ENCODE measurements at regions not wholly inside any gene's neighbourhood (a gene's known extent, or its start where the extent isn't known, plus 50 kb on each side); places are given as distances from the start of the nearest gene placed in this dataset.

DNA sequence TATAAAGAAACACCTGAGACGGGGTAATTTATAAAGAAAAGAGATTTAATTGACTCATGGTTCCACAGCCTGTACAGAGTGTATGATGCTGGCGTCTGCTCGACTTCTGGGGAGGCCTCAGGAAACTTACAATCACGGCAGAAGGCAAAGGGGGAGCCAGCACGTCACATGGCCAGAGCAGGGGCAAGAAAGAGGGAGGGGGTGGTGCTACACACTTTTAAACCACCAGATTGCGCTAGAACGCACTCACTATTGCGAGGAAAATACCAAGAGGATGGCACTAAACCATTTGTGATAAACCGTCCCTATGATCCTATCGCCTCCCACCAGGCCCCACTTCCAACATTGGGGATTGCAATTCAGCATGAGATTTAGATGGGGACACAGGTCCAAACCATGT, 79.7 kb upstream of the CARD18 start:
- TF ChIP-seq, protein P1, sequence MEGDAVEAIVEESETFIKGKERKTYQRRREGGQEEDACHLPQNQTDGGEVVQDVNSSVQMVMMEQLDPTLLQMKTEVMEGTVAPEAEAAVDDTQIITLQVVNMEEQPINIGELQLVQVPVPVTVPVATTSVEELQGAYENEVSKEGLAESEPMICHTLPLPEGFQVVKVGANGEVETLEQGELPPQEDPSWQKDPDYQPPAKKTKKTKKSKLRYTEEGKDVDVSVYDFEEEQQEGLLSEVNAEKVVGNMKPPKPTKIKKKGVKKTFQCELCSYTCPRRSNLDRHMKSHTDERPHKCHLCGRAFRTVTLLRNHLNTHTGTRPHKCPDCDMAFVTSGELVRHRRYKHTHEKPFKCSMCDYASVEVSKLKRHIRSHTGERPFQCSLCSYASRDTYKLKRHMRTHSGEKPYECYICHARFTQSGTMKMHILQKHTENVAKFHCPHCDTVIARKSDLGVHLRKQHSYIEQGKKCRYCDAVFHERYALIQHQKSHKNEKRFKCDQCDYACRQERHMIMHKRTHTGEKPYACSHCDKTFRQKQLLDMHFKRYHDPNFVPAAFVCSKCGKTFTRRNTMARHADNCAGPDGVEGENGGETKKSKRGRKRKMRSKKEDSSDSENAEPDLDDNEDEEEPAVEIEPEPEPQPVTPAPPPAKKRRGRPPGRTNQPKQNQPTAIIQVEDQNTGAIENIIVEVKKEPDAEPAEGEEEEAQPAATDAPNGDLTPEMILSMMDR (conservative IDR thresholded peaks at IDR 0.05; ENCODE audit: low read depth, low read length), result peak; percentile 18; the same call in 1 of the 2 replicates
- TF ChIP-seq EZH2 (IDR thresholded peaks at IDR 0.05; ENCODE audit: low read length, unreplicated experiment) (no peak), EZH2phosphoT487 (IDR thresholded peaks at IDR 0.05; ENCODE audit: borderline replicate concordance, low read length) (no peak)

Data from PC-3 (cell line).